K562 (cell line): ENCODE measurements at regions not wholly inside any gene's neighbourhood (a gene's known extent, or its start where the extent isn't known, plus 50 kb on each side); places are given as distances from the start of the nearest gene placed in this dataset.

Experiments
- BRCA1 ChIP-seq, 2 experiments: fragments of 450-650 bp in 1 of 2; sonication (generic) in 1 of 2; formaldehyde crosslinking in 1 of 2; IDR thresholded peaks; 2 replicates each; pipeline versions ENCODE4 v1.5.0 to v1.6.1; 2017 to 2020; ENCODE audit warnings: mild to moderate bottlenecking in 1 of 2, missing genetic modification reagents in 1 of 2
- CREBBP ChIP-seq: IDR thresholded peaks from one replicate; pipeline ENCODE4 v1.6.1; 2012; ENCODE audit warnings: low read depth, mild to moderate bottlenecking, control low read depth, inconsistent platforms, low read length
- DLX4 ChIP-seq: fragments of 250-450 bp; sonication (Bioruptor Pico); IDR thresholded peaks from 2 replicates; pipeline ENCODE4 v1.6.1; 2021; ENCODE audit warnings: mild to moderate bottlenecking
- EZH2 ChIP-seq: IDR thresholded peaks from 2 replicates; pipeline ENCODE4 v1.6.1; 2012; ENCODE audit warnings: low read depth, mild to moderate bottlenecking, inconsistent platforms, low read length, borderline replicate concordance
- NFIC ChIP-seq: fragments of 450-650 bp; IDR thresholded peaks from 2 replicates; pipeline ENCODE4 v1.6.1; 2017; ENCODE audit warnings: mild to moderate bottlenecking, inconsistent platforms
- ZSCAN29 ChIP-seq: fragments of 450-650 bp; IDR thresholded peaks from 2 replicates; pipeline ENCODE4 v1.6.1; 2017

- TF ChIP-seq DLX4 (no peak), BRCA1 (IDR thresholded peaks at IDR 0.05) (no peak), BRCA1 (CRISPR knock-in tag; IDR thresholded peaks at IDR 0.05) (no peak), ZSCAN29 (no peak), NFIC (no peak), EZH2 (no peak), CREBBP (no peak)
Measured at GRCh38 chr9:89878687-89879086, 273.9 kb downstream of the GADD45G start.
